Thyroid gland (tissue), 4 donors: ENCODE measurements at regions not wholly inside any gene's neighbourhood (a gene's known extent, or its start where the extent isn't known, plus 50 kb on each side); places are given as distances from the start of the nearest gene placed in this dataset.

Source experiments
- CTCF ChIP-seq, 6 experiments: fragments of 200-600 bp in 3 of 6; fragments of 450-650 bp in 3 of 6; sonication (generic) in 3 of 6; IDR thresholded peaks; one replicate each; pipeline ENCODE4 v1.5.1; 2016 to 2019; ENCODE audit warnings: antibody characterized with exemption in 6 of 6, mild to moderate bottlenecking in 2 of 6, inconsistent platforms in 1 of 6, moderate library complexity in 1 of 6
- POLR2A ChIP-seq, 2 donors: fragments of 450-650 bp; IDR thresholded peaks; one replicate each; pipeline ENCODE4 v1.6.1; 2017; ENCODE audit warnings: antibody characterized with exemption in 2 of 2, mild to moderate bottlenecking in 2 of 2, moderate library complexity in 1 of 2

GRCh38 chr3:150349314-150350097 lies 58.6 kb upstream of the TSC22D2 start:
- TF ChIP-seq POLR2A (IDR thresholded peaks at IDR 0.05) (no peak), CTCF (IDR thresholded peaks at IDR 0.05) (peak in 1 of 6 experiments; percentile 6)
